ENCODE measurements at regions not wholly inside any gene's neighbourhood (a gene's known extent, or its start where the extent isn't known, plus 50 kb on each side); places are given as distances from the start of the nearest gene placed in this dataset.
"Not testable (repeated sequence)": the region's sequence is repeated elsewhere in the genome, so short reads cannot be mapped to it uniquely, and the experiment has no call there.

DNA sequence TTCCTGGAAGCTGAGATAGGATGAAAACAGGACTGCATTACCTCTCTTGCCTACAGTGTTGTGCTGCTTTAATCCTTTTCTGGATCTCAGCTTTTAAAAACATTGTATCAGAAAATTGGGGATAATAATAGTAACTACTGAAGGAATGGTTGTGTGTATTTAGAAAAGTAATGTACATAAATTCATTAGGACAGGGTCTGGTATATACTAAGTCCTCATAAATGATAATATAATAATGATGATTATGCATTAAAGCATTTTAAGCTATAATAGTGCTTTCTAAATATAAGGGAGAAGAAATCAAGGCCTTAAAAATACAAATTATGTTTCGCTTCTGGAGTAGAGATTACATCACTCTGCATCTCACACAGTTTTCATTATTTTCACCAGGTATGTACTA, 530.1 kb downstream of the ZNF385D start:
- intact Hi-C loops (cut with micrococcal nuclease) = no loop called here
- Mint-ChIP-seq H3K36me3 (no peaks in the 10 kb centered on the region), H3K9me3 (peaks cover 1 to 17% (median 8%) of the 10 kb centered on the region in 7 donors)

DNA sequence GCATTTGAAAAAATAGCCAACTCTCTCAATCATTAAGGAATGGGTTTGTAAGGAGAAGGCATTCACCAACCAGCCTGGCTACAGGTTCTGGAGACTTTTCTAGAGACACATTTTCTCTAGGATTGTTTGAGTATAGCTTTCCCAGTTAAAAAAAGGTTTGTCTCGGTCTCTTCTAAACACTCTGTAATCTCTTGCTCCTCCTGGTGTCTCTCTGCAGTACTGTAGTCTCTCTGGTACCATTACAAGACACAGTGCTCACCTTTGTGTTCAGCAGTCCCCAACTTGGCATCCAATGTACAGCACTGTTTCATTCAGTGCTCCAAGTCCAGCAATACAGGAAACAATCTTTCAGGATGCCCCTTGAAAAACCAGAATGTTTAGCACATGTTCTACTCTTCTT, 534.4 kb downstream of the ZNF385D start:
- H3K4me2 ChIP-seq (replicated peaks; ENCODE audit: extremely low read depth, low read length, poor library complexity, severe bottlenecking) = no peak overlapping the region
- H3K4me3 ChIP-seq (replicated peaks in 1 of 3; ENCODE audit: low read depth in 2 of 3, low read length in 3 of 3) = no peak overlapping the region
- peaks cover 13 to 14% of the 10 kb centered on the region in 2 donors for H3K9me3 ChIP-seq (replicated peaks in 1 of 2; ENCODE audit: control insufficient read depth in 1 of 2, insufficient read depth in 1 of 2, low read length in 2 of 2)
- H4K20me1 ChIP-seq (ENCODE audit: insufficient read depth, low read length) = no peaks in the 10 kb centered on the region
- no peaks in the 10 kb centered on the region for H3K27me3 ChIP-seq (ENCODE audit: control insufficient read depth in 2 of 2, insufficient read depth in 2 of 2, low read length in 2 of 2)
- WGBS (ENCODE audit: insufficient coverage) = 83% methylated on average over 1 of the region's 1 CpG
- Mint-ChIP-seq H3K27ac (no peak overlapping the region), H3K36me3 (no peaks in the 10 kb centered on the region), H3K4me3 (no peak overlapping the region), H3K9me3 (peaks cover 2 to 17% (median 10%) of the 10 kb centered on the region in 7 donors), H3K27me3 (ENCODE audit: low read depth in 3 of 3) (peaks cover 0 to 1% (median 0%) of the 10 kb centered on the region in 3 donors), H3K4me1 (no peaks in the 10 kb centered on the region)
- H3K4me1 ChIP-seq (ENCODE audit: control insufficient read depth in 1 of 2, insufficient read depth in 2 of 2, low read length in 2 of 2) = no peaks in the 10 kb centered on the region
- H3K9ac ChIP-seq (ENCODE audit: insufficient read depth, low read length, poor library complexity, severe bottlenecking) = no peak overlapping the region
- no peak for DNase-seq
- no peak for TF ChIP-seq CTCF (IDR thresholded peaks at IDR 0.05)
- H3K27ac ChIP-seq (ENCODE audit: low read depth in 1 of 2, low read length in 2 of 2) = no peak overlapping the region
- H3K36me3 ChIP-seq (replicated peaks in 1 of 2; ENCODE audit: control insufficient read depth in 1 of 2, insufficient read depth in 2 of 2, low read length in 2 of 2) = no peaks in the 10 kb centered on the region
- intact Hi-C loops (cut with micrococcal nuclease) = no loop called here
- no peaks in the 10 kb centered on the region for H3K79me2 ChIP-seq (ENCODE audit: insufficient read depth, low read length)
- no peak overlapping the region for H2AFZ ChIP-seq (ENCODE audit: insufficient read depth, low read depth, low read length, poor library complexity, severe bottlenecking)

More for the DNA sequence above, 530.1 kb downstream of the ZNF385D start:
- peaks cover 12 to 19% of the 10 kb centered on the region in 2 donors for H3K9me3 ChIP-seq (replicated peaks in 1 of 2; ENCODE audit: control insufficient read depth in 1 of 2, insufficient read depth in 1 of 2, low read length in 2 of 2)
- no peak overlapping the region for H2AFZ ChIP-seq (ENCODE audit: insufficient read depth, low read depth, low read length, poor library complexity, severe bottlenecking)
- Mint-ChIP-seq H3K4me1 (no peaks in the 10 kb centered on the region), H3K4me3 (no peak overlapping the region), H3K27me3 (ENCODE audit: low read depth in 3 of 3) (no peaks in the 10 kb centered on the region), H3K27ac (no peak overlapping the region)
- no peaks in the 10 kb centered on the region for H3K27me3 ChIP-seq (ENCODE audit: control insufficient read depth in 2 of 2, insufficient read depth in 2 of 2, low read length in 2 of 2)
- no peak for TF ChIP-seq CTCF (IDR thresholded peaks at IDR 0.05)
- no peaks in the 10 kb centered on the region for H3K79me2 ChIP-seq (ENCODE audit: insufficient read depth, low read length)
- no peak overlapping the region for H3K9ac ChIP-seq (ENCODE audit: insufficient read depth, low read length, poor library complexity, severe bottlenecking)
- WGBS (ENCODE audit: insufficient coverage) = no CpG with 5 or more reads among the region's 1 CpG
- no peak overlapping the region for H3K4me2 ChIP-seq (replicated peaks; ENCODE audit: extremely low read depth, low read length, poor library complexity, severe bottlenecking)
- no peak overlapping the region for H3K4me3 ChIP-seq (replicated peaks in 1 of 3; ENCODE audit: low read depth in 2 of 3, low read length in 3 of 3)
- no peak for DNase-seq
- H3K27ac ChIP-seq (ENCODE audit: low read depth in 1 of 2, low read length in 2 of 2) = no peak overlapping the region
- H3K4me1 ChIP-seq (ENCODE audit: control insufficient read depth in 1 of 2, insufficient read depth in 2 of 2, low read length in 2 of 2) = no peaks in the 10 kb centered on the region
- H4K20me1 ChIP-seq (ENCODE audit: insufficient read depth, low read length) = no peaks in the 10 kb centered on the region
- no peaks in the 10 kb centered on the region for H3K36me3 ChIP-seq (replicated peaks in 1 of 2; ENCODE audit: control insufficient read depth in 1 of 2, insufficient read depth in 2 of 2, low read length in 2 of 2)

- H3K27me3 Mint-ChIP-seq (ENCODE audit: low read depth in 3 of 3); H3K27ac Mint-ChIP-seq; H3K36me3 ChIP-seq (replicated peaks in 1 of 2; ENCODE audit: control insufficient read depth in 1 of 2, insufficient read depth in 2 of 2, low read length in 2 of 2); H3K4me3 Mint-ChIP-seq; intact Hi-C loops (cut with micrococcal nuclease); H3K4me3 ChIP-seq (replicated peaks in 1 of 3; ENCODE audit: low read depth in 2 of 3, low read length in 3 of 3); H4K20me1 ChIP-seq (ENCODE audit: insufficient read depth, low read length); H3K4me1 ChIP-seq (ENCODE audit: control insufficient read depth in 1 of 2, insufficient read depth in 2 of 2, low read length in 2 of 2); H3K27ac ChIP-seq (ENCODE audit: low read depth in 1 of 2, low read length in 2 of 2); H3K79me2 ChIP-seq (ENCODE audit: insufficient read depth, low read length); DNase-seq; H2AFZ ChIP-seq (ENCODE audit: insufficient read depth, low read depth, low read length, poor library complexity, severe bottlenecking); H3K36me3 Mint-ChIP-seq; H3K27me3 ChIP-seq (ENCODE audit: control insufficient read depth in 2 of 2, insufficient read depth in 2 of 2, low read length in 2 of 2); H3K4me2 ChIP-seq (replicated peaks; ENCODE audit: extremely low read depth, low read length, poor library complexity, severe bottlenecking); H3K4me1 Mint-ChIP-seq; H3K9ac ChIP-seq (ENCODE audit: insufficient read depth, low read length, poor library complexity, severe bottlenecking): not testable (repeated sequence)
- H3K9me3 Mint-ChIP-seq = peaks cover 6 to 27% (median 20%) of the 10 kb centered on the region in 7 donors
- 40% methylated on average over 1 of the region's 3 CpGs for WGBS (ENCODE audit: insufficient coverage)
- H3K9me3 ChIP-seq (replicated peaks in 1 of 2; ENCODE audit: control insufficient read depth in 1 of 2, insufficient read depth in 1 of 2, low read length in 2 of 2) = peaks cover 32 to 40% of the 10 kb centered on the region in 2 donors
These were observed 546.9 kb downstream of the ZNF385D start for GRCh38 chr3:21204122-21204521.

Measured in CD14-positive monocyte (primary cell).